ENCODE measurements at regions not wholly inside any gene's neighbourhood (a gene's known extent, or its start where the extent isn't known, plus 50 kb on each side); places are given as distances from the start of the nearest gene placed in this dataset.

DNA sequence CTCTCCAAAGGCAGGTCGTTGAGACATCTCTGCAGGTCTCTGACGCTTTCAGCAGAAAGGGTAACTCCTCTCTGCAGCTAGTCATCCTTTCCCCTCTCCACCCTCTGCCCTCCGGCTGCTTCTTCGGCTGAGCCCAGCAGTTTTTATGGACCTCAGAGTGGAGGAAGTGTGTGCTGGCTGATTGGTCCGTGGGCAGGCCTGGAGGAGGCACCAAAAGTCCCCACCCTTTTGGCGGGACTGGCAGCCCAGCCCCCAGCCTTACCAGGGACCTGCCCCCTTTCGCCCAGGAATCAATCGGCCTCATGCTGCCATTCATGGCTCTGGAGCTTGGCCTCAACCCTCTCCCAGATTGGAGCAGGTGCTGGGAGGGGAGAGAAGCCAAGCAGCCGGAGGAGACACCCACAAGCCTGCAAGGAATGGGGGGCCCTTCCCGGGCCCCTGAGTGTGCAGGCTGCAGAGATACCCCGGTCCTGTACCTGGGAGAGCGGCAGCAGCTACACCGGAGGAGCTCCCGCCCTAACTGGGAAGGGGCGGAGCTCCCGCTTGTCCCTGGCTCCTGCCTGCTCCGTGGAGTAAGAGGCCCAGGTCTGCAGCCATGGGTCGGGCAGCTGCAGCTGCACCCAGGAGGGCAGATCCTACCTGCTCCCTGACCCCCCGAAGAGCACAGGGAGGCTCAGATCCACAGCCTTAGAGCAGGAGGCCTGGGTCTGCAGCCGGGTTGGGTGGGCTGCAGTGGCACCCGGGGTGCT is 170.3 kb upstream of the SOX4 start:
- in situ Hi-C loops (cut with MboI; ENCODE audit: low pct_unique_long_range_greater_than_20kb, low sequenced_read_pairs, unreplicated experiment): no loop called here
- TF ChIP-seq, protein P1, sequence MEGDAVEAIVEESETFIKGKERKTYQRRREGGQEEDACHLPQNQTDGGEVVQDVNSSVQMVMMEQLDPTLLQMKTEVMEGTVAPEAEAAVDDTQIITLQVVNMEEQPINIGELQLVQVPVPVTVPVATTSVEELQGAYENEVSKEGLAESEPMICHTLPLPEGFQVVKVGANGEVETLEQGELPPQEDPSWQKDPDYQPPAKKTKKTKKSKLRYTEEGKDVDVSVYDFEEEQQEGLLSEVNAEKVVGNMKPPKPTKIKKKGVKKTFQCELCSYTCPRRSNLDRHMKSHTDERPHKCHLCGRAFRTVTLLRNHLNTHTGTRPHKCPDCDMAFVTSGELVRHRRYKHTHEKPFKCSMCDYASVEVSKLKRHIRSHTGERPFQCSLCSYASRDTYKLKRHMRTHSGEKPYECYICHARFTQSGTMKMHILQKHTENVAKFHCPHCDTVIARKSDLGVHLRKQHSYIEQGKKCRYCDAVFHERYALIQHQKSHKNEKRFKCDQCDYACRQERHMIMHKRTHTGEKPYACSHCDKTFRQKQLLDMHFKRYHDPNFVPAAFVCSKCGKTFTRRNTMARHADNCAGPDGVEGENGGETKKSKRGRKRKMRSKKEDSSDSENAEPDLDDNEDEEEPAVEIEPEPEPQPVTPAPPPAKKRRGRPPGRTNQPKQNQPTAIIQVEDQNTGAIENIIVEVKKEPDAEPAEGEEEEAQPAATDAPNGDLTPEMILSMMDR (IDR thresholded peaks at IDR 0.05; ENCODE audit: extremely low read depth, insufficient read depth, missing control alignments): no peak
- DNase-seq (ENCODE audit: low spot score): no peak

DNA sequence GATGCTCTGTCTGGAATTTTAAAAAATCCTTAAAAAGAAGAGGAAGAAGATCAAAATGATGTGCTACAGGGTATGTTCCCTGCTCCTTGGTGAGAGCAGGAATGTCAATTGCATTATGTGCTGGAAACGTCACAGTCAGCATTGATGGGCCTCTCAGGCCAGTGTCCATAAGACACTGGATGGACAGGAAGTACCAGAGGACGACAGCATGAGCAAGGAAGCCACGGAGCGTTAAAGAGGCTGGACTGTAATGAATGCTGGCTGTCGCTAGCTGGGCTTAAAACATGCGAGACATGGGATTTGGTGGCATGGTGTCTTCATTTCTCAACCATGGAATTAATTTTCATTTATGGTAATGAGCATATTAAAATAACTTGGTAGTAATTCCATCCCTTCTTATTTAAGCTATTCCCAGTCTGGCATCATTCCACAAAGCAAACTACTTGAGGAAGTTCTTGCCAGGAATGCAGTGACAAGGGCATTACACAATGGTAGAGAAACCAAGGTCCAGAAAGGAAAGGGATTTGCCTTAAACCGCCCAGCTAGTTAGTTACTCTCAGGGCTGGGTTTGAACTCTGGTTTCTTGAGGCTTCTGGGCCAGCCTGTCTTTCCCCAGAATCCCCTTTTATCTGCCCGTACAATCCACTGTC is 166.6 kb upstream of the SOX4 start:
- TF ChIP-seq, protein P1 (IDR thresholded peaks at IDR 0.05; ENCODE audit: extremely low read depth, insufficient read depth, missing control alignments): no peak
- in situ Hi-C loops (cut with MboI; ENCODE audit: low pct_unique_long_range_greater_than_20kb, low sequenced_read_pairs, unreplicated experiment): no loop called here

DNA sequence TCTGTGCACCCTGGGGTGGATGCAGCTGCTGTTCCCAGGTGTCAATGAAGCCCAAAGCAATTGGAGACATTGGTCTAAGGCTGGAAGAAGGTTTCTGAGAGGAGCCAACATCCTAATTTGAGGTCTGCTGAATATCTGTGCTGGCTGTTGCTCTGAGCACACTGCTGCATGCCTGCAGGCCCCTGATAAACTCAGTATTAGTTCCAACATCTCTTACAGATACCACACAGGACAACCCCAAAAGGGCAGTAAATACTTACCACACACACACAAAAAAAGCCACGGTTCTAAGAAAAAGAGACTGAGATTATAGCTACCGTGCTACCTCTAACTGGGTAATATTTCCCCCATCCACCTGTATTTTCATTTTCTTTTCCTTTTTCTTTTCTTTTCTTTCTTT is 164.3 kb upstream of the SOX4 start:
- in situ Hi-C loops (cut with MboI; ENCODE audit: low pct_unique_long_range_greater_than_20kb, low sequenced_read_pairs, unreplicated experiment): no loop called here
- TF ChIP-seq, protein P1 (IDR thresholded peaks at IDR 0.05; ENCODE audit: extremely low read depth, insufficient read depth, missing control alignments): no peak
- DNase-seq (ENCODE audit: low spot score): no peak

More for the DNA sequence above, 166.6 kb upstream of the SOX4 start:
- no peak for DNase-seq (ENCODE audit: low spot score)

DNA sequence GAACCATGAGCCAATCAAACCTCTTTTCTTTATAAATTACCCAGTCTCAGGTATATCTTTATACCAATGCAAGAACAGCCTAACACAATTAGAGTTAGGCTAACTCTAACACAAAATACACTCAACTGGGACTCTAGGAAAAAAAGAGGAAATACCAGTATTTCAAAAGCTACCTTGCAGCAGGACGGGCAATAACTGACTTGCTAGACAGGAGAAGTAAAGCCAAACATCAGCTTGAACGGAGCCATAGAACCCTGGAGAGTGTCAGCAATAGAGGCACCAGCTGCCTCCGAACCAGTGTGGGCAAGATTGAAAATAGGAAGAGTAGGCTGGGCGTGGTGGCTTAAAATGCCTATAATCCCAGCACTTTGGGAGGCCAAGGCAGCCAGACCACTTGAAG is 162.0 kb upstream of the SOX4 start:
- TF ChIP-seq, protein P1 (IDR thresholded peaks at IDR 0.05; ENCODE audit: extremely low read depth, insufficient read depth, missing control alignments): no peak
- DNase-seq (ENCODE audit: low spot score): no peak
- in situ Hi-C loops (cut with MboI; ENCODE audit: low pct_unique_long_range_greater_than_20kb, low sequenced_read_pairs, unreplicated experiment): no loop called here

DNA sequence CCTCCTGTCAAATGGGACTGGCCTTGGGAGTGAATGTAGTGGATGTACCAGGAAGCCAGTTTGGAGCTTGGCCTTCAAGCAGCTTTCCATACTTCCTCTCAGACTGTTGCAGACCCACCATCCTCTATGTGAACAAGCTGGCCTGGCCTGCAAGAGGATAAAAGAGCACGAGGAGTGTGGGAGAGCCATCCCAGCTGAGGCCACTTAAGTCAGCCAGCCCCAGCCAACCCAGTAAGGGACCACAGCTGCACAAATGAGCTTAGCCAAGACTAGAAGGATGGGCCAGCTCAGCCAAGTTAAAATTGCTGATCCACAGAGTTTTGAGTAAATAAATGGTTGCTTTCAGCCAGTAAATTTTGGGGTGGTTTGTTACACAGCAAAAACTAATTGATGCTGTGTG is 156.9 kb upstream of the SOX4 start:
- TF ChIP-seq, protein P1 (IDR thresholded peaks at IDR 0.05; ENCODE audit: extremely low read depth, insufficient read depth, missing control alignments): no peak
- in situ Hi-C loops (cut with MboI; ENCODE audit: low pct_unique_long_range_greater_than_20kb, low sequenced_read_pairs, unreplicated experiment): no loop called here
- no peak for DNase-seq (ENCODE audit: low spot score)

DNA sequence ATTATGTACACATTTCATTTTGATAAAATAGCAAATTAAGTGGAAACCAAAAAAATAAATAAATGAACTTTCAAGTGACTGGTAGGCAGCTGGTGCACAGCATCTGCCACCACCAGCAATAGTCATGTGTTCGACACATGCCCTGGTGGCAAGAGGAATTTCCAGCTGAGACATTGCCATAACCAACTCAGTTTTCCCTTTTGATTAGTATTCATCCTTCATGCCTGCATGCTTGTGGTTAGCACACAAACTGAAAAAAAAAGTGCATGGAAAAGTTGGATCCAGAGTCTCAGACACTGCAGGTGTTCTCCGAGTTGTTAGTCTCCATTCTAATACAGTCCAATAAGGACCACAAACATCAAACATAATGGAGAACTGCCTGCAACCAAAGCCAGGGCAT is 156.0 kb upstream of the SOX4 start:
- no peak for DNase-seq (ENCODE audit: low spot score)
- in situ Hi-C loops (cut with MboI; ENCODE audit: low pct_unique_long_range_greater_than_20kb, low sequenced_read_pairs, unreplicated experiment): no loop called here

More for the DNA sequence above, 156.0 kb upstream of the SOX4 start:
- TF ChIP-seq, protein P1 (IDR thresholded peaks at IDR 0.05; ENCODE audit: extremely low read depth, insufficient read depth, missing control alignments): no peak
